RWPE1 (cell line): ENCODE measurements at regions not wholly inside any gene's neighbourhood (a gene's known extent, or its start where the extent isn't known, plus 50 kb on each side); places are given as distances from the start of the nearest gene placed in this dataset.

Experiments
- CTCF ChIA-PET: fragments of 350-600 bp; sonication (Branson Sonifier 250); formaldehyde crosslinking; extraction: SDS; loops from one replicate; lab custom pipeline; 2021; lab: Yijun Ruan, JAX
- POLR2A ChIA-PET: fragments of 400-600 bp; formaldehyde crosslinking; extraction: SDS; loops from one replicate; lab custom pipeline; 2020; ENCODE audit warnings: antibody characterized with exemption; ENCODE audit not compliant: low non-redundant PET; lab: Yijun Ruan, JAX
- DNase-seq: peaks from one replicate; pipeline ENCODE4 v3.0.0; 2012; ENCODE audit warnings: low spot score
- H3K27ac ChIP-seq: fragments of 450-650 bp; 2 replicates; pipeline ENCODE4 v1.5.1; 2017
- CTCF ChIP-seq: fragments of 450-650 bp; conservative IDR thresholded peaks from 2 replicates; pipeline ENCODE4 v1.5.1; 2017; ENCODE audit warnings: low read depth, mild to moderate bottlenecking

- H3K27ac ChIP-seq: no peak overlapping the region
- TF ChIP-seq CTCF: no peak
- ChIA-PET POLR2A (no interaction called here), CTCF (no interaction called here)
- no peak for DNase-seq
Observed at GRCh38 chr3:80366808-80367548, 599.2 kb upstream of the ROBO1 start.

GRCh38 chr3:80357761-80358160 lies 590.0 kb upstream of the ROBO1 start:
- no peak overlapping the region for H3K27ac ChIP-seq
- CTCF ChIA-PET: no interaction called here
- POLR2A ChIA-PET: no interaction called here
- DNase-seq: no peak
- no peak for TF ChIP-seq CTCF

GRCh38 chr3:80355144-80355543 lies 587.3 kb upstream of the ROBO1 start:
- POLR2A ChIA-PET: no interaction called here
- CTCF ChIA-PET: interaction anchor here (0.6 kb wide), 1 partner anchor 231 kb away, joined by 3 read pairs; no protein-coding TSS in a partner anchor
- no peak for TF ChIP-seq CTCF
- DNase-seq: no peak
- no peak overlapping the region for H3K27ac ChIP-seq

GRCh38 chr3:80351201-80351600 lies 583.4 kb upstream of the ROBO1 start:
- no peak for DNase-seq
- no peak for TF ChIP-seq CTCF
- no peak overlapping the region for H3K27ac ChIP-seq
- ChIA-PET CTCF (no interaction called here), POLR2A (no interaction called here)

- ChIA-PET CTCF (no interaction called here), POLR2A (no interaction called here)
- TF ChIP-seq CTCF: no peak
- DNase-seq: no peak
- no peak overlapping the region for H3K27ac ChIP-seq
Observed at GRCh38 chr3:80350771-80351170, 583.0 kb upstream of the ROBO1 start.

- ChIA-PET POLR2A (no interaction called here), CTCF (no interaction called here)
- TF ChIP-seq CTCF: no peak
- no peak overlapping the region for H3K27ac ChIP-seq
- no peak for DNase-seq
Observed at GRCh38 chr3:80338366-80338765, 570.6 kb upstream of the ROBO1 start.
